T-helper 2 cell treated with Interferon-gamma antibody and Interleukin-4, amounts not matched to agents 5 μg/mL and 100 μg/mL, for 36 hours (primary cell): ENCODE measurements at regions not wholly inside any gene's neighbourhood (a gene's known extent, or its start where the extent isn't known, plus 50 kb on each side); places are given as distances from the start of the nearest gene placed in this dataset.

Source experiments
- DNase-seq: peaks from one replicate; pipeline ENCODE4 v3.0.0; 2021; ENCODE audit warnings: low spot score
- H3K27ac Mint-ChIP-seq: one replicate; pipeline ENCODE4 v1.8.0; 2021; ENCODE audit warnings: mild to moderate bottlenecking, mixed read lengths
- H3K27me3 Mint-ChIP-seq: one replicate; pipeline ENCODE4 v1.8.0; 2021; ENCODE audit warnings: low read depth, mixed read lengths
- H3K36me3 Mint-ChIP-seq: one replicate; pipeline ENCODE4 v1.8.0; 2021; ENCODE audit warnings: low read depth, mixed read lengths
- H3K4me1 Mint-ChIP-seq: one replicate; pipeline ENCODE4 v1.8.0; 2021; ENCODE audit warnings: low read depth, mixed read lengths
- H3K4me3 Mint-ChIP-seq: one replicate; pipeline ENCODE4 v1.8.0; 2022; ENCODE audit warnings: mild to moderate bottlenecking, moderate library complexity, mixed read lengths
- H3K9me3 Mint-ChIP-seq: one replicate; pipeline ENCODE4 v1.8.0; 2021; ENCODE audit warnings: mixed read lengths

- no peak overlapping the region for H3K27ac Mint-ChIP-seq
Measured at GRCh38 chr13:22289711-22290110, 618.8 kb downstream of the FGF9 start.

GRCh38 chr13:22298530-22298929 lies 627.7 kb downstream of the FGF9 start:
- Mint-ChIP-seq H3K27me3 (no peaks in the 10 kb centered on the region), H3K4me1 (no peaks in the 10 kb centered on the region), H3K9me3 (peaks cover 26% of the 10 kb centered on the region), H3K36me3 (no peaks in the 10 kb centered on the region), H3K4me3 (no peak overlapping the region), H3K27ac (no peak overlapping the region)
- DNase-seq, result no peak

More at GRCh38 chr13:22289711-22290110, 618.8 kb downstream of the FGF9 start:
- Mint-ChIP-seq H3K4me3 (no peak overlapping the region), H3K9me3 (peaks cover 6% of the 10 kb centered on the region), H3K4me1 (no peaks in the 10 kb centered on the region), H3K27me3 (no peaks in the 10 kb centered on the region), H3K36me3 (no peaks in the 10 kb centered on the region)
- DNase-seq, result no peak

GRCh38 chr13:22311734-22312404 lies 641.0 kb downstream of the FGF9 start:
- Mint-ChIP-seq H3K27ac (no peak overlapping the region), H3K9me3 (peaks cover 18% of the 10 kb centered on the region), H3K4me3 (no peak overlapping the region), H3K4me1 (no peaks in the 10 kb centered on the region), H3K27me3 (no peaks in the 10 kb centered on the region), H3K36me3 (no peaks in the 10 kb centered on the region)
- no peak for DNase-seq

GRCh38 chr13:22312405-22312803 lies 641.5 kb downstream of the FGF9 start:
- H3K4me3 Mint-ChIP-seq, result no peak overlapping the region
- no peaks in the 10 kb centered on the region for H3K27me3 Mint-ChIP-seq
- H3K36me3 Mint-ChIP-seq, result no peaks in the 10 kb centered on the region
- peaks cover 16% of the 10 kb centered on the region for H3K9me3 Mint-ChIP-seq
- H3K27ac Mint-ChIP-seq, result no peak overlapping the region
- DNase-seq, result no peak
- no peaks in the 10 kb centered on the region for H3K4me1 Mint-ChIP-seq

- H3K27ac Mint-ChIP-seq, result no peak overlapping the region
- H3K4me3 Mint-ChIP-seq, result no peak overlapping the region
- DNase-seq, result no peak
- no peaks in the 10 kb centered on the region for H3K36me3 Mint-ChIP-seq
- H3K9me3 Mint-ChIP-seq, result peaks cover 13% of the 10 kb centered on the region
- no peaks in the 10 kb centered on the region for H3K27me3 Mint-ChIP-seq
- no peaks in the 10 kb centered on the region for H3K4me1 Mint-ChIP-seq
Measured at GRCh38 chr13:22316494-22317025, 645.7 kb downstream of the FGF9 start.

- Mint-ChIP-seq H3K27me3 (no peaks in the 10 kb centered on the region), H3K36me3 (no peaks in the 10 kb centered on the region), H3K4me3 (no peak overlapping the region), H3K9me3 (peaks cover 4% of the 10 kb centered on the region), H3K4me1 (no peaks in the 10 kb centered on the region), H3K27ac (no peak overlapping the region)
- DNase-seq, result no peak
Measured at GRCh38 chr13:22320991-22321390, 650.1 kb downstream of the FGF9 start.

- Mint-ChIP-seq H3K9me3 (no peaks in the 10 kb centered on the region), H3K27me3 (no peaks in the 10 kb centered on the region), H3K4me1 (no peaks in the 10 kb centered on the region), H3K36me3 (no peaks in the 10 kb centered on the region), H3K27ac (no peak overlapping the region), H3K4me3 (no peak overlapping the region)
- DNase-seq, result no peak
Measured at GRCh38 chr13:22325761-22326160, 654.9 kb downstream of the FGF9 start.

GRCh38 chr13:22332416-22332815 lies 661.5 kb downstream of the FGF9 start:
- no peak overlapping the region for H3K4me3 Mint-ChIP-seq
- DNase-seq, result no peak
- H3K36me3 Mint-ChIP-seq, result no peaks in the 10 kb centered on the region
- no peaks in the 10 kb centered on the region for H3K4me1 Mint-ChIP-seq
- H3K9me3 Mint-ChIP-seq, result peaks cover 10% of the 10 kb centered on the region
- no peak overlapping the region for H3K27ac Mint-ChIP-seq
- H3K27me3 Mint-ChIP-seq, result no peaks in the 10 kb centered on the region

GRCh38 chr13:22336460-22336859 lies 665.6 kb downstream of the FGF9 start:
- Mint-ChIP-seq H3K27ac (no peak overlapping the region), H3K4me1 (no peaks in the 10 kb centered on the region), H3K27me3 (no peaks in the 10 kb centered on the region), H3K9me3 (peaks cover 13% of the 10 kb centered on the region), H3K4me3 (no peak overlapping the region), H3K36me3 (no peaks in the 10 kb centered on the region)
- DNase-seq, result no peak

GRCh38 chr13:22357132-22357531 lies 686.3 kb downstream of the FGF9 start:
- no peak overlapping the region for H3K4me3 Mint-ChIP-seq
- H3K27ac Mint-ChIP-seq, result no peak overlapping the region
- H3K27me3 Mint-ChIP-seq, result no peaks in the 10 kb centered on the region
- H3K9me3 Mint-ChIP-seq, result peaks cover 9% of the 10 kb centered on the region
- no peaks in the 10 kb centered on the region for H3K4me1 Mint-ChIP-seq
- DNase-seq, result peak; percentile 4
- H3K36me3 Mint-ChIP-seq, result no peaks in the 10 kb centered on the region

GRCh38 chr13:22369090-22369489 lies 698.2 kb downstream of the FGF9 start:
- Mint-ChIP-seq H3K4me3 (no peak overlapping the region), H3K27ac (no peak overlapping the region), H3K27me3 (no peaks in the 10 kb centered on the region), H3K4me1 (no peaks in the 10 kb centered on the region), H3K36me3 (no peaks in the 10 kb centered on the region), H3K9me3 (peaks cover 55% of the 10 kb centered on the region)
- no peak for DNase-seq

GRCh38 chr13:22369840-22370239 lies 699.0 kb downstream of the FGF9 start:
- Mint-ChIP-seq H3K27me3 (no peaks in the 10 kb centered on the region), H3K27ac (no peak overlapping the region), H3K4me3 (no peak overlapping the region), H3K9me3 (peaks cover 54% of the 10 kb centered on the region), H3K36me3 (no peaks in the 10 kb centered on the region), H3K4me1 (no peaks in the 10 kb centered on the region)
- DNase-seq, result no peak

- no peaks in the 10 kb centered on the region for H3K4me1 Mint-ChIP-seq
- no peaks in the 10 kb centered on the region for H3K36me3 Mint-ChIP-seq
Measured at GRCh38 chr13:22372261-22372660, 701.4 kb downstream of the FGF9 start.

GRCh38 chr13:22375151-22375550 lies 704.3 kb downstream of the FGF9 start:
- no peak for DNase-seq
- H3K4me3 Mint-ChIP-seq, result no peak overlapping the region
- H3K9me3 Mint-ChIP-seq, result peaks cover 72% of the 10 kb centered on the region
- H3K27me3 Mint-ChIP-seq, result no peaks in the 10 kb centered on the region
- no peaks in the 10 kb centered on the region for H3K36me3 Mint-ChIP-seq
- H3K27ac Mint-ChIP-seq, result no peak overlapping the region
- no peaks in the 10 kb centered on the region for H3K4me1 Mint-ChIP-seq

More at GRCh38 chr13:22372261-22372660, 701.4 kb downstream of the FGF9 start:
- no peak overlapping the region for H3K4me3 Mint-ChIP-seq
- H3K27me3 Mint-ChIP-seq, result no peaks in the 10 kb centered on the region
- no peak overlapping the region for H3K27ac Mint-ChIP-seq
- no peak for DNase-seq
- peaks cover 67% of the 10 kb centered on the region for H3K9me3 Mint-ChIP-seq

GRCh38 chr13:22387899-22388298 lies 717.0 kb downstream of the FGF9 start:
- H3K27me3 Mint-ChIP-seq, result no peaks in the 10 kb centered on the region
- H3K9me3 Mint-ChIP-seq, result peaks cover 24% of the 10 kb centered on the region
- H3K4me3 Mint-ChIP-seq, result no peak overlapping the region
- H3K36me3 Mint-ChIP-seq, result no peaks in the 10 kb centered on the region
- H3K4me1 Mint-ChIP-seq, result no peaks in the 10 kb centered on the region
- H3K27ac Mint-ChIP-seq, result no peak overlapping the region
- DNase-seq, result no peak
